ENCODE measurements at regions not wholly inside any gene's neighbourhood (a gene's known extent, or its start where the extent isn't known, plus 50 kb on each side); places are given as distances from the start of the nearest gene placed in this dataset.

DNA sequence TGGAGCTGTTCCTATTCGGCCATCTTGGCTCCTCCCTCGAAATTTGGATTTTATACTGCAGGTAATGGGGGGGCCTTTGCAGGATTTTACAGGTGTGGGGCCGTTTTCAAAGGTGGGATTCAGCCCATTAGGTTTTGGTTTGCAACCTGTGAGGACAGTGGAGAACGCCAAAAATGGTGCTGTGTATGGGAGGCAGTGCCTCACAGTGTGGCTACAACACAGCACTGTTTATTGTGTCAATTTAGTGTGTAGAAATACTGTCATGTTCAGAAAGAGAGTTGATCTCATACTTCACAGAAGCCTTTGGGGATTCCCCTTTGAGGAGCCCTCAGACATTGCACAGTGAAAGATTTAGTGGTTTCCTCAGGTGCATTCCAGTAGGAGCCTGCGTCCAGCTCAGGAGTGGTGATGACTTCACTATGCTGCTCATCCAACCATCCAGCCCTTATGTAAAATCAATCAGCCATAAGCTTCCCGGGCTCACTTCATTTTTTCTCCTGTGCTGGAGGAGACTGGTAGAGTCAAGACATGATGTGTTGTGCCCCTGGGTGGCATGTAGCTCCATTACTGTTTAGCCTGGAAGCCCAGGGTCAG lies 92.7 kb upstream of the PRMT8 start:
- H3K4me3 ChIP-seq: no peak overlapping the region
- TF ChIP-seq, protein P1, sequence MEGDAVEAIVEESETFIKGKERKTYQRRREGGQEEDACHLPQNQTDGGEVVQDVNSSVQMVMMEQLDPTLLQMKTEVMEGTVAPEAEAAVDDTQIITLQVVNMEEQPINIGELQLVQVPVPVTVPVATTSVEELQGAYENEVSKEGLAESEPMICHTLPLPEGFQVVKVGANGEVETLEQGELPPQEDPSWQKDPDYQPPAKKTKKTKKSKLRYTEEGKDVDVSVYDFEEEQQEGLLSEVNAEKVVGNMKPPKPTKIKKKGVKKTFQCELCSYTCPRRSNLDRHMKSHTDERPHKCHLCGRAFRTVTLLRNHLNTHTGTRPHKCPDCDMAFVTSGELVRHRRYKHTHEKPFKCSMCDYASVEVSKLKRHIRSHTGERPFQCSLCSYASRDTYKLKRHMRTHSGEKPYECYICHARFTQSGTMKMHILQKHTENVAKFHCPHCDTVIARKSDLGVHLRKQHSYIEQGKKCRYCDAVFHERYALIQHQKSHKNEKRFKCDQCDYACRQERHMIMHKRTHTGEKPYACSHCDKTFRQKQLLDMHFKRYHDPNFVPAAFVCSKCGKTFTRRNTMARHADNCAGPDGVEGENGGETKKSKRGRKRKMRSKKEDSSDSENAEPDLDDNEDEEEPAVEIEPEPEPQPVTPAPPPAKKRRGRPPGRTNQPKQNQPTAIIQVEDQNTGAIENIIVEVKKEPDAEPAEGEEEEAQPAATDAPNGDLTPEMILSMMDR (IDR thresholded peaks at IDR 0.05): no peak
- TF ChIP-seq EP300 (IDR thresholded peaks at IDR 0.05): no peak
- no peak for TF ChIP-seq POLR2A (IDR thresholded peaks at IDR 0.05; ENCODE audit: low read depth)
- TF ChIP-seq POLR2AphosphoS5 (IDR thresholded peaks at IDR 0.05): no peak
- WGBS: 86% methylated on average over 6 of the region's 6 CpGs
- H3K36me3 ChIP-seq: no peaks in the 10 kb centered on the region
- no peak overlapping the region for H3K27ac ChIP-seq (replicated peaks in 1 of 4)
- DNase-seq (ENCODE audit: extremely low spot score): peak; percentile 60
- H3K27me3 ChIP-seq: peaks cover 0 to 25% (median 0%) of the 10 kb centered on the region in 4 donors
- H3K9me3 ChIP-seq: no peaks in the 10 kb centered on the region
- no peaks in the 10 kb centered on the region for H3K4me1 ChIP-seq
- intact Hi-C loops (cut with DNase I): no loop called here

DNA sequence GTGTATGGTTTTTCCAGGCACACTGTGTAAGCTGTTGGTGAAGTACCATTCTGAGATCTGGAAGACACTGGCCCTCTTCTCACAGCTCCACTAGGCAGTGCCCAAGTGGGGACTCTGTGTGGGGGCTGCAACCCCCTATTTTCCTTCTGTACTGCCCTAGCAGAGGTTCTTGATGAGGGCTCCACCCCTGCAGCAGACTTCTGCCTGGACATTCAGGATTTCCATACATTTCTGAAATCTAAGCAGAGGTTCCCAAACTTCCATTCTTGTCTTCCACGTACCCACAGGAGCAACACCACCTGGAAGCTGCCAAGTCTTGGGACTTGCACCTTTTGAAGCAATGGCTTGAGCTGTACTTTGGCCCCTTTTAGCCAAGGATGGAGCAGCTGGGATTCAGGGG lies 85.2 kb upstream of the PRMT8 start:
- DNase-seq (ENCODE audit: extremely low spot score): peak; percentile 60
- intact Hi-C loops (cut with DNase I): no loop called here
- peaks cover 0 to 44% (median 38%) of the 10 kb centered on the region in 4 donors for H3K9me3 ChIP-seq
- no peak overlapping the region for H3K27ac ChIP-seq (replicated peaks in 1 of 4)
- H3K36me3 ChIP-seq: no peaks in the 10 kb centered on the region
- no peak overlapping the region for H3K4me3 ChIP-seq
- H3K27me3 ChIP-seq: no peaks in the 10 kb centered on the region
- TF ChIP-seq POLR2A (IDR thresholded peaks at IDR 0.05; ENCODE audit: low read depth) (no peak), POLR2AphosphoS5 (IDR thresholded peaks at IDR 0.05) (no peak), EP300 (IDR thresholded peaks at IDR 0.05) (no peak)
- TF ChIP-seq, protein P1 (IDR thresholded peaks at IDR 0.05): no peak
- WGBS: 77% methylated on average over 1 of the region's 1 CpG
- H3K4me1 ChIP-seq: no peaks in the 10 kb centered on the region

DNA sequence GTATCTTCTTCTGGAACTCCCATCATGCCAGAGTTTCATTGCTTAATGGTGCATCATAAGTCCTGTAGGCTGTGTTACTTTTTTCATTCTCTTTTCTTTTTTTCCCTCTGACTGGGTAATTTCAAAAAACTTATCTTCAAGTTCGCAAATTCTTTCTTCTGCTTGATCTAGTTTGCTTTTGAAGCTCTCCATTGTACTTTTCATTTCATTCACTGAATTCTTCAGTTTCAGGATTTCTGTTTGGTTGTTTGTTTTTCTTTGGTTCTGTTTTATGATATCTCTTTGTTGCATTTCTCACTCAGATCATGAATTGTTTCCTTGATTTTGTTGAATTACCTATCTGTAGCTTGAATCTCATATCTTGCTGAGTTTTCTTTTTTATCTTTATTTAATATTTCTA lies 83.3 kb upstream of the PRMT8 start:
- peaks cover 0 to 44% (median 38%) of the 10 kb centered on the region in 4 donors for H3K9me3 ChIP-seq
- intact Hi-C loops (cut with DNase I): no loop called here
- WGBS: 78% methylated on average over 1 of the region's 1 CpG
- no peaks in the 10 kb centered on the region for H3K36me3 ChIP-seq
- H3K4me3 ChIP-seq: no peak overlapping the region
- H3K27ac ChIP-seq (replicated peaks in 1 of 4): no peak overlapping the region
- no peaks in the 10 kb centered on the region for H3K27me3 ChIP-seq
- no peaks in the 10 kb centered on the region for H3K4me1 ChIP-seq
- no peak for DNase-seq (ENCODE audit: extremely low spot score)
- TF ChIP-seq POLR2AphosphoS5 (IDR thresholded peaks at IDR 0.05): no peak
- TF ChIP-seq POLR2A (IDR thresholded peaks at IDR 0.05; ENCODE audit: low read depth): no peak
- TF ChIP-seq EP300 (IDR thresholded peaks at IDR 0.05): no peak

DNA sequence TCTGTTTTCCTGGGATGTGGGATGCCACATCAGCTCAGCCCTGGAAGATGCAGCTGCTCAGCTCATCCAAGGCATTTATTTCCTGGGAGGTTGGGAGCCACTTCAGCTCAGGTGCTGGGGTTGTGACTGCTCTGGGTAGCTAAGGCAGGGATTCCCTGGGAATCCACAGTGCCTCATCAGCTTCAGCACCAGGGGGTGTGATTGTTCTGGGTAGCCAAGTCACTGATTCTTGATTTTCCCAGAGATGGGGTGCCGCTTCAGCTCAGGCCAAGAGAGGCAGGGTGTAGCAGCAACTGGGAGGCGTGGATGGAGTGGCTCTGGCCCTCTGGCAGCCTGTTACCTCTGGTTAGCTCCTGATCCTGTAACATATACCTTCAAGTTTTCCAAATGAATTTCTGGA lies 81.3 kb upstream of the PRMT8 start:
- H3K4me1 ChIP-seq: no peaks in the 10 kb centered on the region
- peaks cover 0 to under 1% (median 0%) of the 10 kb centered on the region in 4 donors for H3K27me3 ChIP-seq
- TF ChIP-seq EP300 (IDR thresholded peaks at IDR 0.05) (no peak), POLR2AphosphoS5 (IDR thresholded peaks at IDR 0.05) (no peak), POLR2A (IDR thresholded peaks at IDR 0.05; ENCODE audit: low read depth) (no peak)
- TF ChIP-seq, protein P1 (IDR thresholded peaks at IDR 0.05): no peak
- intact Hi-C loops (cut with DNase I): no loop called here
- H3K36me3 ChIP-seq: no peaks in the 10 kb centered on the region
- DNase-seq (ENCODE audit: extremely low spot score): no peak
- WGBS: 86% methylated on average over 2 of the region's 2 CpGs
- no peak overlapping the region for H3K27ac ChIP-seq (replicated peaks in 1 of 4)
- H3K9me3 ChIP-seq: peaks cover 0 to 51% (median 41%) of the 10 kb centered on the region in 4 donors
- H3K4me3 ChIP-seq: no peak overlapping the region

DNA sequence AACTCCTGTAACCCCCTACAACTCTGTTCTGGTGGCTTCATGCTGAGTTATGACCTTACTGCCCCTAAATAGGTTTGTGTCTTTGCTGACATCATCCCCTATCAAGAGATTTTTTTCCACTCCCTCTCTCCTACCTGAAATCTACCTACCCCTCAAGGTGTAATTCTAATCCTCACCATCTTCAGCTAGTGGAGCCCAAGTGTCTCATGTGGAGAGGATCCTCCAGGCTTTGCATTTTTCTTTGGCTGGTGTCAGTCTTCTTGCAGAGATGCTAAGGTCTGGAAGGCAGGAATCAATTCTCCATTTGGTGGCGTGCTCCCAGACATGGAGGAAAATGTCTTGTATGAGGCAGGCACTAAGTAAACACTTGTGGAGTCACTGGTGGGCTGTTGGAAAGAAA lies 74.8 kb upstream of the PRMT8 start:
- H3K4me3 ChIP-seq: no peak overlapping the region
- peaks cover 0 to 14% (median 6%) of the 10 kb centered on the region in 4 donors for H3K9me3 ChIP-seq
- no peak overlapping the region for H3K27ac ChIP-seq (replicated peaks in 1 of 4)
- H3K27me3 ChIP-seq: peaks cover 0 to 37% (median 0%) of the 10 kb centered on the region in 4 donors
- H3K4me1 ChIP-seq: no peaks in the 10 kb centered on the region
- intact Hi-C loops (cut with DNase I): no loop called here
- no peak for DNase-seq (ENCODE audit: extremely low spot score)
- 82% methylated on average over 1 of the region's 1 CpG for WGBS
- TF ChIP-seq POLR2AphosphoS5 (IDR thresholded peaks at IDR 0.05): no peak
- TF ChIP-seq EP300 (IDR thresholded peaks at IDR 0.05): no peak
- TF ChIP-seq POLR2A (IDR thresholded peaks at IDR 0.05; ENCODE audit: low read depth): no peak
- TF ChIP-seq, protein P1 (IDR thresholded peaks at IDR 0.05): no peak
- no peaks in the 10 kb centered on the region for H3K36me3 ChIP-seq

Data from esophagus muscularis mucosa (tissue), 4 donors.